ENCODE measurements at regions not wholly inside any gene's neighbourhood (a gene's known extent, or its start where the extent isn't known, plus 50 kb on each side); places are given as distances from the start of the nearest gene placed in this dataset.
A peak's percentile ranks its signal among the peaks of the same experiment; 100 is the strongest.
"Not testable (repeated sequence)": the region's sequence is repeated elsewhere in the genome, so short reads cannot be mapped to it uniquely, and the experiment has no call there.

GRCh38 chr4:131725521-131725920, 1423.6 kb upstream of the PCDH10 start:
- not testable (repeated sequence) for H3K9me3 ChIP-seq (ENCODE audit: control insufficient read depth in 4 of 4, insufficient read depth in 3 of 4, low read length in 3 of 4); H3K36me3 ChIP-seq (ENCODE audit: control insufficient read depth in 4 of 4, insufficient read depth in 4 of 4, low read length in 4 of 4); H3K9ac ChIP-seq (ENCODE audit: insufficient read depth in 1 of 2, low read length in 2 of 2); H3K4me3 ChIP-seq; H3K4me1 ChIP-seq (ENCODE audit: control insufficient read depth in 5 of 5, insufficient read depth in 5 of 5, low read length in 5 of 5); ATAC-seq (ENCODE audit: insufficient read depth, low FRiP score); DNase-seq; H3K27me3 ChIP-seq (ENCODE audit: control insufficient read depth in 3 of 3, insufficient read depth in 3 of 3, low read length in 2 of 3); H3K27ac ChIP-seq (ENCODE audit: low read depth in 1 of 2, low read length in 1 of 2)
- 95% methylated on average over 20 to 29 of the region's 29 CpGs for WGBS, 2 donors

- WGBS, 2 donors, result 99% methylated on average over 19 to 24 of the region's 28 CpGs
- H3K27ac ChIP-seq (ENCODE audit: low read depth in 1 of 2, low read length in 1 of 2); H3K36me3 ChIP-seq (ENCODE audit: control insufficient read depth in 4 of 4, insufficient read depth in 4 of 4, low read length in 4 of 4); H3K27me3 ChIP-seq (ENCODE audit: control insufficient read depth in 3 of 3, insufficient read depth in 3 of 3, low read length in 2 of 3); DNase-seq; H3K4me1 ChIP-seq (ENCODE audit: control insufficient read depth in 5 of 5, insufficient read depth in 5 of 5, low read length in 5 of 5); ATAC-seq (ENCODE audit: insufficient read depth, low FRiP score); H3K9ac ChIP-seq (ENCODE audit: insufficient read depth in 1 of 2, low read length in 2 of 2); H3K4me3 ChIP-seq; H3K9me3 ChIP-seq (ENCODE audit: control insufficient read depth in 4 of 4, insufficient read depth in 3 of 4, low read length in 3 of 4): not testable (repeated sequence)
Measured at GRCh38 chr4:131726940-131727339, 1422.2 kb upstream of the PCDH10 start.

GRCh38 chr4:131727418-131727817, 1421.7 kb upstream of the PCDH10 start:
- H3K36me3 ChIP-seq (ENCODE audit: control insufficient read depth in 4 of 4, insufficient read depth in 4 of 4, low read length in 4 of 4); H3K27me3 ChIP-seq (ENCODE audit: control insufficient read depth in 3 of 3, insufficient read depth in 3 of 3, low read length in 2 of 3); ATAC-seq (ENCODE audit: insufficient read depth, low FRiP score); H3K4me3 ChIP-seq; H3K27ac ChIP-seq (ENCODE audit: low read depth in 1 of 2, low read length in 1 of 2); H3K4me1 ChIP-seq (ENCODE audit: control insufficient read depth in 5 of 5, insufficient read depth in 5 of 5, low read length in 5 of 5); H3K9ac ChIP-seq (ENCODE audit: insufficient read depth in 1 of 2, low read length in 2 of 2): not testable (repeated sequence)
- peak in 1 of 3 donors; percentile 6 for DNase-seq
- WGBS, 2 donors, result 96 to 98% methylated on average over 30 to 40 of the region's 40 CpGs
- peaks cover 0 to 12% (median 1%) of the 10 kb centered on the region in 4 donors for H3K9me3 ChIP-seq (ENCODE audit: control insufficient read depth in 4 of 4, insufficient read depth in 3 of 4, low read length in 3 of 4)

- WGBS, 2 donors, result 98% methylated on average over 26 to 30 of the region's 30 CpGs
- H3K36me3 ChIP-seq (ENCODE audit: control insufficient read depth in 4 of 4, insufficient read depth in 4 of 4, low read length in 4 of 4); H3K27me3 ChIP-seq (ENCODE audit: control insufficient read depth in 3 of 3, insufficient read depth in 3 of 3, low read length in 2 of 3); H3K4me3 ChIP-seq; H3K4me1 ChIP-seq (ENCODE audit: control insufficient read depth in 5 of 5, insufficient read depth in 5 of 5, low read length in 5 of 5); H3K9ac ChIP-seq (ENCODE audit: insufficient read depth in 1 of 2, low read length in 2 of 2); DNase-seq; ATAC-seq (ENCODE audit: insufficient read depth, low FRiP score); H3K27ac ChIP-seq (ENCODE audit: low read depth in 1 of 2, low read length in 1 of 2): not testable (repeated sequence)
- peaks cover 0 to 12% (median 0%) of the 10 kb centered on the region in 4 donors for H3K9me3 ChIP-seq (ENCODE audit: control insufficient read depth in 4 of 4, insufficient read depth in 3 of 4, low read length in 3 of 4)
Measured at GRCh38 chr4:131729205-131729604, 1419.9 kb upstream of the PCDH10 start.

GRCh38 chr4:131729716-131730398, 1419.2 kb upstream of the PCDH10 start:
- 90 to 93% methylated on average over 51 to 59 of the region's 59 CpGs for WGBS, 2 donors
- not testable (repeated sequence) for ATAC-seq (ENCODE audit: insufficient read depth, low FRiP score); DNase-seq

GRCh38 chr4:131730574-131730973, 1418.5 kb upstream of the PCDH10 start:
- ATAC-seq (ENCODE audit: insufficient read depth, low FRiP score); H3K36me3 ChIP-seq (ENCODE audit: control insufficient read depth in 4 of 4, insufficient read depth in 4 of 4, low read length in 4 of 4); DNase-seq; H3K27me3 ChIP-seq (ENCODE audit: control insufficient read depth in 3 of 3, insufficient read depth in 3 of 3, low read length in 2 of 3); H3K4me1 ChIP-seq (ENCODE audit: control insufficient read depth in 5 of 5, insufficient read depth in 5 of 5, low read length in 5 of 5); H3K27ac ChIP-seq (ENCODE audit: low read depth in 1 of 2, low read length in 1 of 2); H3K4me3 ChIP-seq; H3K9ac ChIP-seq (ENCODE audit: insufficient read depth in 1 of 2, low read length in 2 of 2): not testable (repeated sequence)
- WGBS, 2 donors, result 95 to 98% methylated on average over 26 to 28 of the region's 28 CpGs
- H3K9me3 ChIP-seq (ENCODE audit: control insufficient read depth in 4 of 4, insufficient read depth in 3 of 4, low read length in 3 of 4), result peaks cover 0 to 12% (median 0%) of the 10 kb centered on the region in 4 donors

More at GRCh38 chr4:131729716-131730398, 1419.2 kb upstream of the PCDH10 start:
- H3K36me3 ChIP-seq (ENCODE audit: control insufficient read depth in 4 of 4, insufficient read depth in 4 of 4, low read length in 4 of 4); H3K27ac ChIP-seq (ENCODE audit: low read depth in 1 of 2, low read length in 1 of 2); H3K4me3 ChIP-seq; H3K9ac ChIP-seq (ENCODE audit: insufficient read depth in 1 of 2, low read length in 2 of 2); H3K4me1 ChIP-seq (ENCODE audit: control insufficient read depth in 5 of 5, insufficient read depth in 5 of 5, low read length in 5 of 5); H3K27me3 ChIP-seq (ENCODE audit: control insufficient read depth in 3 of 3, insufficient read depth in 3 of 3, low read length in 2 of 3): not testable (repeated sequence)
- H3K9me3 ChIP-seq (ENCODE audit: control insufficient read depth in 4 of 4, insufficient read depth in 3 of 4, low read length in 3 of 4), result peaks cover 0 to 12% (median 0%) of the 10 kb centered on the region in 4 donors

- DNase-seq; ATAC-seq (ENCODE audit: insufficient read depth, low FRiP score): not testable (repeated sequence)
Measured at GRCh38 chr4:131732034-131732630, 1417.0 kb upstream of the PCDH10 start.

GRCh38 chr4:131734321-131734720, 1414.8 kb upstream of the PCDH10 start:
- not testable (repeated sequence) for ATAC-seq (ENCODE audit: insufficient read depth, low FRiP score); H3K36me3 ChIP-seq (ENCODE audit: control insufficient read depth in 4 of 4, insufficient read depth in 4 of 4, low read length in 4 of 4); H3K4me3 ChIP-seq; H3K4me1 ChIP-seq (ENCODE audit: control insufficient read depth in 5 of 5, insufficient read depth in 5 of 5, low read length in 5 of 5); H3K9me3 ChIP-seq (ENCODE audit: control insufficient read depth in 4 of 4, insufficient read depth in 3 of 4, low read length in 3 of 4); DNase-seq; H3K27ac ChIP-seq (ENCODE audit: low read depth in 1 of 2, low read length in 1 of 2); H3K27me3 ChIP-seq (ENCODE audit: control insufficient read depth in 3 of 3, insufficient read depth in 3 of 3, low read length in 2 of 3); H3K9ac ChIP-seq (ENCODE audit: insufficient read depth in 1 of 2, low read length in 2 of 2)
- WGBS, 2 donors, result 96 to 97% methylated on average over 16 to 25 of the region's 31 CpGs

More at GRCh38 chr4:131732034-131732630, 1417.0 kb upstream of the PCDH10 start:
- H3K27ac ChIP-seq (ENCODE audit: low read depth in 1 of 2, low read length in 1 of 2); H3K4me3 ChIP-seq; H3K36me3 ChIP-seq (ENCODE audit: control insufficient read depth in 4 of 4, insufficient read depth in 4 of 4, low read length in 4 of 4); H3K27me3 ChIP-seq (ENCODE audit: control insufficient read depth in 3 of 3, insufficient read depth in 3 of 3, low read length in 2 of 3); H3K4me1 ChIP-seq (ENCODE audit: control insufficient read depth in 5 of 5, insufficient read depth in 5 of 5, low read length in 5 of 5); H3K9ac ChIP-seq (ENCODE audit: insufficient read depth in 1 of 2, low read length in 2 of 2): not testable (repeated sequence)
- 96 to 98% methylated on average over 32 to 47 of the region's 47 CpGs for WGBS, 2 donors
- peaks cover 0 to 12% (median 0%) of the 10 kb centered on the region in 4 donors for H3K9me3 ChIP-seq (ENCODE audit: control insufficient read depth in 4 of 4, insufficient read depth in 3 of 4, low read length in 3 of 4)

Measured in lung (tissue), 9 donors.